ENCODE measurements at regions not wholly inside any gene's neighbourhood (a gene's known extent, or its start where the extent isn't known, plus 50 kb on each side); places are given as distances from the start of the nearest gene placed in this dataset.

DNA sequence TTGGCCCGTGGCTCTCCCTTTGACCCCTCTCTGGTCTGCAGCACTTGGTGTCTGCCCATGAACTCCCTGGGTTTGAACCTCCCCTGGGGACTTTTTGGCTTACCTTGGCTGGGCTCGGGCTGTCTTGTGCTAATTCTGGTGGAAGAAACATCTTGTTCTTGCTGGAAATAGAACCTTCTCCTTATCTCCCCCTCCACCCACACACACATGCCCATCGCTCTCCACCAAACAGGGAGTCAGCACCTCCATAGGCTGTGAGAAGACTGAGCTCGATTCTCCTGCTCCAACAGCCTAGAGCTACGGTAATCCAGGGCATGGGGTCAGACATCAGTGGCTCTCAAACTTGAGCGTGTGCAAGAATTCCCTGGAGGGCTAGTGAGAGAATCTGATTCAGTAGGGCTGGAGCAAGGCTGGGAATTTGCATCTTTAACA is 114.4 kb upstream of the SLC22A23 start:
- Histone ChIP-seq H3K36me3 (ENCODE audit: insufficient read depth, low read length) (no peaks in the 10 kb centered on the region), H3K27me3 (ENCODE audit: insufficient read depth, low read length) (no peaks in the 10 kb centered on the region), H3K27ac (ENCODE audit: low read depth, low read length) (no peak overlapping the region), H3K9ac (ENCODE audit: low read depth, low read length) (no peak overlapping the region), H3K4me1 (ENCODE audit: insufficient read depth, low read length) (peaks cover 9% of the 10 kb centered on the region; the same call in 1 of the 2 replicates), H3K4me3 (ENCODE audit: low read length) (no peak overlapping the region), H3K9me3 (ENCODE audit: insufficient read depth, low read depth, low read length) (no peaks in the 10 kb centered on the region)
- WGBS = 96% methylated on average over 6 of the region's 6 CpGs

DNA sequence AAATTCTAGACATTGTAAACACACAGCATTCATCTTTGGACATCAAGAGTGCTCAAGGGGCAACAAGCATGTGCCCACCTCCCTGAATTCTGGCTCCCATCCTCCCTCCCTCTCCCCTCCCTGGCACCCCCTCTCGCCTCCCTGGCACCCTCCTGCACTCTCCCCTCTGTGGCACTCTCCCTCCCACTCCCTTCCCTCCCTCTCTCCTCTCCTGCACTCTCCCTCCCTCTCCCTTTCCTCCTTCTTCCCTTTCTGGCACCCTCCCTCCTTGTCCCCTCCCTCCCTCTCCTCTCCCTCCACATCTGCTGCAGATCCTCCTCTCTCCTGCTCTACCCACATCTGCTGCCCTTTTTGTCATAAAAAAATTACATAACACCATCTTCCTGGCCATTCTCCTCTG is 113.0 kb upstream of the SLC22A23 start:
- H3K27me3 ChIP-seq (ENCODE audit: insufficient read depth, low read length) = no peaks in the 10 kb centered on the region
- no peaks in the 10 kb centered on the region for H3K9me3 ChIP-seq (ENCODE audit: insufficient read depth, low read depth, low read length)
- H3K9ac ChIP-seq (ENCODE audit: low read depth, low read length) = no peak overlapping the region
- no peak overlapping the region for H3K4me3 ChIP-seq (ENCODE audit: low read length)
- WGBS = 81% methylated on average over 1 of the region's 1 CpG
- no peak overlapping the region for H3K27ac ChIP-seq (ENCODE audit: low read depth, low read length)
- peaks cover 9% of the 10 kb centered on the region; the same call in 1 of the 2 replicates for H3K4me1 ChIP-seq (ENCODE audit: insufficient read depth, low read length)
- no peaks in the 10 kb centered on the region for H3K36me3 ChIP-seq (ENCODE audit: insufficient read depth, low read length)

DNA sequence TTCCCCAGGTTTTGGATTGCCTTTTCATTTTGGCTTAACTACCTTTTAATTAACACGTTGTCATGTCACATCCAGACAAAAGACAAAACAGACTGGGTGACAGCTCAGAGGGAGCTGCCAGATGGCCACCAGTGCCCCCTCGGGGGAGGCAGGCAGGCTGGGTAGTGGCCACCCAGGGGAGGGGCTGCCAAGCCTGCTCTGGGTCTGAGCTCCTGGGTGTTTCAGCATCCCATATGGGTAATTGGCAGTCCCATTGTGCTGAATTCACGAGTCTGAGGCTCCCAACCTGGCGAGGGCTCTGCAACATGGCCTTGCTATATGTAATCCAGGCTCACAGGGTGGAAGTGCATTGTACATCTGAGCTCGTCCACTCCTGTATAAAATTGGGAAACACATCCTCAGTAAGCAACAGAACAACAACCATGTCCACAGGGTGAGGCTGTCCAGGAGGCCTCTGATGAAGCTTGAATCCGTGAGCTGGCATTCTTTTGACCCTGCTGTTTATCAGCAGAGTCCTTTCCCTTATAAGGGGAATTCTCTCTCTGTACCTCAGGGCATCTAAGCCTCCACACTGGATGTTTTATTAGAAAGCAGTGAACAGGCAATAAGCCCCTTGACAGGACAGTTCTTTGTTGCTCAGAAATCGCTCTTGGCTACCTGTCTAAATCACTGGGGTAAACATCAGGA is 111.7 kb upstream of the SLC22A23 start:
- Histone ChIP-seq H3K27ac (ENCODE audit: low read depth, low read length) (no peak overlapping the region), H3K9me3 (ENCODE audit: insufficient read depth, low read depth, low read length) (no peaks in the 10 kb centered on the region), H3K4me1 (ENCODE audit: insufficient read depth, low read length) (peaks cover 9% of the 10 kb centered on the region; the same call in 1 of the 2 replicates), H3K27me3 (ENCODE audit: insufficient read depth, low read length) (no peaks in the 10 kb centered on the region), H3K36me3 (ENCODE audit: insufficient read depth, low read length) (no peaks in the 10 kb centered on the region), H3K9ac (ENCODE audit: low read depth, low read length) (no peak overlapping the region), H3K4me3 (ENCODE audit: low read length) (no peak overlapping the region)
- WGBS = 71% methylated on average over 7 of the region's 7 CpGs

DNA sequence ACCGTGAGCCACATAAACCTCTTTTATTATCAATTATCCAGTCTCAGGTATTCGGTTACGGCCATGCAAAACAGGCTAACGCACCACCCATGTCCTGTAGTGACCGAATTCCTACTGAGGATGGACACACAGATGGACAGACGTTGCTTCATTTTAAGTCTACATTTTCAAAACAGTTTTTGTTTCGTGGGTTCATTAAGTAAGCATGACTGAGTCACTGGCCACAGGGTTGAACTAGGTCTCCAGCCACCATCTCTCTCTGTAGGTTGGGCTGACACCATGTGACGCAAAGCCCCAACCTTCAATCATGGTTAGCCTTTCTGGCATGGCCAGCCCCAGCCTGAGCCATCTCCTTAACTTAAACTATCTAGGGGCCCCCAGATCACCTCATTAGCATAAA is 110.0 kb upstream of the SLC22A23 start:
- Histone ChIP-seq H3K4me1 (ENCODE audit: insufficient read depth, low read length) (peaks cover 16% of the 10 kb centered on the region), H3K9me3 (ENCODE audit: insufficient read depth, low read depth, low read length) (no peaks in the 10 kb centered on the region), H3K27me3 (ENCODE audit: insufficient read depth, low read length) (no peaks in the 10 kb centered on the region), H3K27ac (ENCODE audit: low read depth, low read length) (no peak overlapping the region), H3K4me3 (ENCODE audit: low read length) (no peak overlapping the region), H3K36me3 (ENCODE audit: insufficient read depth, low read length) (no peaks in the 10 kb centered on the region), H3K9ac (ENCODE audit: low read depth, low read length) (no peak overlapping the region)
- 93% methylated on average over 8 of the region's 8 CpGs for WGBS

DNA sequence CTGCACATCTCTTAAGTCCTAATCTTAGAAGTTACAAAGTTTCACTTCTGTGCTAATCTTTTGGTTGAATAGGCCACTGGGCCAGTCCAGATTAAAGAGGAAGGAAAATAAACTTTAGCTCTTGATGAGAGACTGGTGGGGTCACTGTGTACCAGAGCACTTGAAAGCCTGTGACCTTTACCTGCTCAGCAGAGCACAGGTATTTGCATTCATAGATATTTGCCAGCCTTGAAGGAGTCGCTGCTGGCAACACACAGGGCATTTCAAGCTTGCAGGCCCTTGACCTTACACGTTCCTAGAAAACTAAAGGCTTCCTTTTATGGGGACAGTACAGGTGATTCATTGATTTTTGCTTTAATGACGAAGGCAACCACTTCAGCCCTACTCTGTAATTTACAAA is 108.4 kb upstream of the SLC22A23 start:
- H3K36me3 ChIP-seq (ENCODE audit: insufficient read depth, low read length) = no peaks in the 10 kb centered on the region
- no peak overlapping the region for H3K27ac ChIP-seq (ENCODE audit: low read depth, low read length)
- no peak overlapping the region for H3K4me3 ChIP-seq (ENCODE audit: low read length)
- no peaks in the 10 kb centered on the region for H3K9me3 ChIP-seq (ENCODE audit: insufficient read depth, low read depth, low read length)
- no peaks in the 10 kb centered on the region for H3K27me3 ChIP-seq (ENCODE audit: insufficient read depth, low read length)
- H3K9ac ChIP-seq (ENCODE audit: low read depth, low read length) = no peak overlapping the region
- peaks cover 20% of the 10 kb centered on the region for H3K4me1 ChIP-seq (ENCODE audit: insufficient read depth, low read length)
- 89% methylated on average over 3 of the region's 3 CpGs for WGBS

DNA sequence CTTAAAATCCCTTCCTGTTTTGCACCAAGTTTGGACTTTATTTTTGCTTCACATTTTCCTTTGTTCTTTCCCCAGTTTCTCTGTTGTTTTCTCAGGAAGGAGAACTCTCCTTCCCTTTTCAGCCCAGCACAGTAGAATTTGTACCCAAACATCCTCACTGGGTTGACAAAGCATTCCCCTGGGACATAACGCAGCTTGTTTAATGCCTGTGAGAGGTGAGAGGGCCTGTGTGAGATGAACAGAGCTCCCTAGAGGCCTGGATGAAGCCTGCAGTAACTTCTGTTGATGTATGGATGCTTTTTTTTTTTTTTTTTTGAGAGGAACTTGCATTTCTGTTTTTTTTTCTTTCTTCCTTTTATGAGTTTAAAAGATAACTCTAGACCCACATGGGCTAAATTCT is 104.9 kb upstream of the SLC22A23 start:
- no peaks in the 10 kb centered on the region for H3K36me3 ChIP-seq (ENCODE audit: insufficient read depth, low read length)
- no peak overlapping the region for H3K9ac ChIP-seq (ENCODE audit: low read depth, low read length)
- H3K9me3 ChIP-seq (ENCODE audit: insufficient read depth, low read depth, low read length) = no peaks in the 10 kb centered on the region
- H3K27ac ChIP-seq (ENCODE audit: low read depth, low read length) = peak overlapping the region; percentile 46; the same call in 1 of the 2 replicates
- no peaks in the 10 kb centered on the region for H3K27me3 ChIP-seq (ENCODE audit: insufficient read depth, low read length)
- 21% methylated on average over 1 of the region's 1 CpG for WGBS
- peaks cover 12% of the 10 kb centered on the region for H3K4me1 ChIP-seq (ENCODE audit: insufficient read depth, low read length)
- H3K4me3 ChIP-seq (ENCODE audit: low read length) = no peak overlapping the region

DNA sequence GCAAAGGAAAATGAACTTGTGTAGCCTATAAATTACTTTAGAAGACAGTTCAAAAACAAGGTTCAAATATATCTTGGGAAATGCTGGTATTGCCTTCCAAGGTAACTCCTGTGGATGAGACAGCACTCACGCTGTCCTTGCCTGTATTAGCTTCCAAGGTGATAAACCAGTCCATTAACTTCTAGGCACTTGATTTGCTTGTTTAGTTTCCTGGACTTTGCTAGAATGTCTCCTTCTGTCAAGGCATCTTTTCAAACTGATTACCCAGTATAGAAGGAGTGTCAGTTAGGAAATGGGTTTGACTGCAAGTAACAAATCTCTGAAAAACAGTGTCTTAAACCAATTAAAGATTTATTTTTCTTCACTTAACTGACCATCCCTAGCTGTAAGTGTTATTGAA is 103.4 kb upstream of the SLC22A23 start:
- Histone ChIP-seq H3K36me3 (ENCODE audit: insufficient read depth, low read length) (no peaks in the 10 kb centered on the region), H3K27ac (ENCODE audit: low read depth, low read length) (no peak overlapping the region), H3K4me3 (ENCODE audit: low read length) (no peak overlapping the region), H3K9me3 (ENCODE audit: insufficient read depth, low read depth, low read length) (no peaks in the 10 kb centered on the region), H3K4me1 (ENCODE audit: insufficient read depth, low read length) (peaks cover 12% of the 10 kb centered on the region), H3K27me3 (ENCODE audit: insufficient read depth, low read length) (no peaks in the 10 kb centered on the region), H3K9ac (ENCODE audit: low read depth, low read length) (no peak overlapping the region)
- 98% methylated on average over 1 of the region's 1 CpG for WGBS

DNA sequence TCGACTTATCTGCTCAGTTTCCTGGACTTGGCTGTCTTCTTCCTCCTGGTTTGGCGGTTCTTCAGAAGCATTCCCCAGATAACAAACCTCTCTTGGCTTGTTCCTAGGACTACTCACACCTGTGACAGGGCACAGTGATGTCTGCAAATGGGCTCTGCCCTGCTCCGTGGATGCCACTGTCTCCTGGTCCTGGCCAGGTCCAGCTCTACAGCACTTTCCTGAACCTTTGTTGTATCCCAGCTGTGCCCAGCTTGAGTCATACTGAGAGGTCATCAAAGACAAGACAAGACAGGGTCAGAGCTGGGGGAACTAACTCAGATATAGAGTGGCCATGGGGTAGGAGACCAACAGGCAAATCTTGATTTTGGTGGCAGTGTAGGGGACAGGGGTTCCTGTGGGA is 102.7 kb upstream of the SLC22A23 start:
- Histone ChIP-seq H3K4me1 (ENCODE audit: insufficient read depth, low read length) (peaks cover 12% of the 10 kb centered on the region), H3K9ac (ENCODE audit: low read depth, low read length) (no peak overlapping the region), H3K27me3 (ENCODE audit: insufficient read depth, low read length) (no peaks in the 10 kb centered on the region), H3K4me3 (ENCODE audit: low read length) (no peak overlapping the region), H3K27ac (ENCODE audit: low read depth, low read length) (no peak overlapping the region), H3K9me3 (ENCODE audit: insufficient read depth, low read depth, low read length) (no peaks in the 10 kb centered on the region), H3K36me3 (ENCODE audit: insufficient read depth, low read length) (no peaks in the 10 kb centered on the region)
- WGBS = 91% methylated on average over 3 of the region's 3 CpGs

DNA sequence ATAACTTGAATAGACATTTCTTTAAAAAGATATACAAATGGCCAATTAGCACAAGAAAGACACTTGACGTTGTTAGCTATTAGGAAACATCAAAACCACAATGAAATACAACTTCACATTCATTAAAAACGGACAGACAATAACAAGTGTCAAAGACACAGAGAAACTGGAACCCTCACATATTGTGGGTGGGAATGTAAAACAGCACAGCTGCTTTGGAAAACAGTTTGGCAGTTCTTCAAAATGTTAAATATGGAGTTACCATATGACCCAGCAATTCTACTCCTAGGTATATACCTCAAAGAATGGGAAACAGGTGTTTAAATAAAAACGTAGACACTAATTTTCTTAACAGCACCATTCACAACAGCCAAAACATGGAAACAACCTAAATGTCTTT is 100.5 kb upstream of the SLC22A23 start:
- Histone ChIP-seq H3K9me3 (ENCODE audit: insufficient read depth, low read depth, low read length) (peaks cover 7% of the 10 kb centered on the region; the same call in 1 of the 2 replicates), H3K4me1 (ENCODE audit: insufficient read depth, low read length) (peaks cover 9% of the 10 kb centered on the region), H3K27ac (ENCODE audit: low read depth, low read length) (no peak overlapping the region), H3K36me3 (ENCODE audit: insufficient read depth, low read length) (no peaks in the 10 kb centered on the region), H3K9ac (ENCODE audit: low read depth, low read length) (no peak overlapping the region), H3K27me3 (ENCODE audit: insufficient read depth, low read length) (no peaks in the 10 kb centered on the region), H3K4me3 (ENCODE audit: low read length) (no peak overlapping the region)
- 86% methylated on average over 3 of the region's 3 CpGs for WGBS

DNA sequence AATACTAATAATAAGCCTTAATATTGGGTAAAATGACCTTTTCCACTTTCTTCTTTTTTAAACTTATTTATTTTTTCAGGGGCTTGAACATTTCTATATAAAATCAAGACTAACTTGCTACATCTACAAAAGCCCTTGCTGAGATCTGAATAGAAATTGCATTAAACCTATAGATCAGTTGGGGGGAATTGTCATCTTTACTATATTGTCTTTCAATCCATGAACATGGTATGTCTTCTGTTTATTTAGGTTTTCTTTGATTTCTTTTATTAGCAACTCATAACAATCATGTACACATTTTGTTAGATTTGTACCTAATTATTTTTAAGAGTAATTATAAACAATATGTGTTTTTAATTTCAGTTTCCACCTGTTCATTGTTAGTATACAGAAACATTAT is 96.4 kb upstream of the SLC22A23 start:
- no peak overlapping the region for H3K9ac ChIP-seq (ENCODE audit: low read depth, low read length)
- H3K27ac ChIP-seq (ENCODE audit: low read depth, low read length) = no peak overlapping the region
- H3K9me3 ChIP-seq (ENCODE audit: insufficient read depth, low read depth, low read length) = peaks cover 9% of the 10 kb centered on the region; the same call in 1 of the 2 replicates
- no peaks in the 10 kb centered on the region for H3K27me3 ChIP-seq (ENCODE audit: insufficient read depth, low read length)
- no peaks in the 10 kb centered on the region for H3K36me3 ChIP-seq (ENCODE audit: insufficient read depth, low read length)
- H3K4me1 ChIP-seq (ENCODE audit: insufficient read depth, low read length) = no peaks in the 10 kb centered on the region
- H3K4me3 ChIP-seq (ENCODE audit: low read length) = no peak overlapping the region

DNA sequence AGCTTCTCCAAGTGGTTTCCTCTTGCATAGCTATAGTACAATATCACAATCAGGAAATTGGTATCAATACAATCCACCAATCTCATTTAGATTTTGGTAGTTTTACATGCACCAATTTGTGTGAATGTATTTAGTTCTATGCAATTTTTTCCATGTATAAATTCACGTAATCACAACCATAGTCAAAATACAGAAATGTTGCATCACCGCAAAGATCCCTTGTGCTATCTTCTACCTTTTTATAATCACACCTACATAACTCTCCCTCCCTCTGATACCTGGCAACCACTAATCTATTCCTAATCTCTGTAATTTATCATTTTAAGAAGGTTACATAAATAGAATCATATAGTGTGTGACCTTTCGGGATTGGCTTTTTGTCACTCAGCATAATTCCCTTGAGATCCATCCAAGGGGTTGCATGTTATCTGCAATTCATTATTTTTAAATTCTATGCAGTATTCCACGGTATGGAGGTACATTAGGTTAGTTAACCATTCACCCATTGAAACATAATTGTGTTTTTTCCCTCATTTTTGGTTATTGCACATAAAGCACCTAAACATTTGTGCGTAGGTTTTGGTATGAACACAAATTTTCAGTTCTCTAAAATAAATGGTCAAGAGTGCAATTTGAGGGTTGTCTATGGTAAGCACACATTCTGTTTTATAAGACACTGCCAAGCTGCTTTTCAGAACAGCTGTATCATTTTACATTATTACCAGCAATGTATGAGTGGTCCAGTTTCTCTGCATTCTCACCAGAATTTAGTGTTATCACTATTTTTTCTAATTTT is 95.1 kb upstream of the SLC22A23 start:
- H3K4me3 ChIP-seq (ENCODE audit: low read length) = no peak overlapping the region
- H3K9me3 ChIP-seq (ENCODE audit: insufficient read depth, low read depth, low read length) = peaks cover 9% of the 10 kb centered on the region; the same call in 1 of the 2 replicates
- H3K27me3 ChIP-seq (ENCODE audit: insufficient read depth, low read length) = no peaks in the 10 kb centered on the region
- no peaks in the 10 kb centered on the region for H3K36me3 ChIP-seq (ENCODE audit: insufficient read depth, low read length)
- no peaks in the 10 kb centered on the region for H3K4me1 ChIP-seq (ENCODE audit: insufficient read depth, low read length)
- WGBS = 95% methylated on average over 3 of the region's 5 CpGs
- H3K9ac ChIP-seq (ENCODE audit: low read depth, low read length) = no peak overlapping the region
- no peak overlapping the region for H3K27ac ChIP-seq (ENCODE audit: low read depth, low read length)
